ENCODE measurements at regions not wholly inside any gene's neighbourhood (a gene's known extent, or its start where the extent isn't known, plus 50 kb on each side); places are given as distances from the start of the nearest gene placed in this dataset.

DNA sequence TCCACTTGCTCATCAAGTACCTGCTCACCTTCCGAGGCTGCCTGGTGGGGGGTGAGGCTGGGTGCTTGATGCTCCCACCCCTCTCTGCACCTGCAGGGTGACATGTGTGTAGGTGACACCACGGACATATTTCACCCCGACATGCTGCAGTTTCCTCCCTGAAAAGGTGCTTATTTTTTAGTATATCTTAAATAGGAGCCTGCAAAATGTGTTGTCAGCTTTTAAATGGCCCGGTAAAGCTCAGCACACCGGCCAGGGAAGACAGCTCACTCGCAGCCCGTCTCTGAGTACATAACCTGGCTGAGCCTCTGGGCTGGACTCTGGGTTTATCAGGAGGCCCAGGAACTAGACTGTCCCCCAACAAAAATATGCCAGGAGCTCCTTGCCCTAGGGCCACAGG, 89.3 kb upstream of the LINGO1 start:
- TF ChIP-seq, protein P1, sequence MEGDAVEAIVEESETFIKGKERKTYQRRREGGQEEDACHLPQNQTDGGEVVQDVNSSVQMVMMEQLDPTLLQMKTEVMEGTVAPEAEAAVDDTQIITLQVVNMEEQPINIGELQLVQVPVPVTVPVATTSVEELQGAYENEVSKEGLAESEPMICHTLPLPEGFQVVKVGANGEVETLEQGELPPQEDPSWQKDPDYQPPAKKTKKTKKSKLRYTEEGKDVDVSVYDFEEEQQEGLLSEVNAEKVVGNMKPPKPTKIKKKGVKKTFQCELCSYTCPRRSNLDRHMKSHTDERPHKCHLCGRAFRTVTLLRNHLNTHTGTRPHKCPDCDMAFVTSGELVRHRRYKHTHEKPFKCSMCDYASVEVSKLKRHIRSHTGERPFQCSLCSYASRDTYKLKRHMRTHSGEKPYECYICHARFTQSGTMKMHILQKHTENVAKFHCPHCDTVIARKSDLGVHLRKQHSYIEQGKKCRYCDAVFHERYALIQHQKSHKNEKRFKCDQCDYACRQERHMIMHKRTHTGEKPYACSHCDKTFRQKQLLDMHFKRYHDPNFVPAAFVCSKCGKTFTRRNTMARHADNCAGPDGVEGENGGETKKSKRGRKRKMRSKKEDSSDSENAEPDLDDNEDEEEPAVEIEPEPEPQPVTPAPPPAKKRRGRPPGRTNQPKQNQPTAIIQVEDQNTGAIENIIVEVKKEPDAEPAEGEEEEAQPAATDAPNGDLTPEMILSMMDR (conservative IDR thresholded peaks at IDR 0.05 in 1 of 2, IDR thresholded peaks at IDR 0.05 in 1 of 2; ENCODE audit: low read depth in 1 of 2, low read length in 2 of 2) = no peak
- no peak for TF ChIP-seq EZH2 (IDR thresholded peaks at IDR 0.05; ENCODE audit: low read length, missing control alignments)
